Mucosa of descending colon (tissue), 3 donors: ENCODE measurements at regions not wholly inside any gene's neighbourhood (a gene's known extent, or its start where the extent isn't known, plus 50 kb on each side); places are given as distances from the start of the nearest gene placed in this dataset.

ENCODE experiments used
- ATAC-seq: fragments of 200-7000 bp; cut with Tn5 transposase; one replicate; pipeline ENCODE4 v1.9.1; 2020; ENCODE audit warnings: mild to moderate bottlenecking, moderate library complexity
- DNase-seq, 3 donors: peaks; one replicate each; pipeline ENCODE4 v3.0.0-alpha.2; 2020
- H3K36me3 ChIP-seq: fragments of 200-600 bp; one replicate; pipeline ENCODE4 v1.8.0; 2021; ENCODE audit warnings: low read depth, mild to moderate bottlenecking
- H3K4me1 ChIP-seq: fragments of 200-600 bp; one replicate; pipeline ENCODE4 v1.8.0; 2021; ENCODE audit warnings: low read depth, mild to moderate bottlenecking
- H3K4me3 ChIP-seq: fragments of 200-600 bp; one replicate; pipeline ENCODE4 v1.8.0; 2021; ENCODE audit warnings: mild to moderate bottlenecking
- H3K9me3 ChIP-seq: fragments of 200-600 bp; one replicate; pipeline ENCODE4 v1.8.0; 2021; ENCODE audit warnings: mild to moderate bottlenecking
- intact Hi-C, 2 donors: fragments of 100-400 bp; cut with DNase I in 1 of 2; cut with micrococcal nuclease in 1 of 2; formaldehyde crosslinking; loops; one replicate each; pipeline versions ENCODE4 v1.11.0 to v1.11.1; 2022; cut with DNase I, micrococcal nuclease
- TF ChIP-seq, protein P1 (sequence below): fragments of 200-600 bp; IDR thresholded peaks from one replicate; pipeline ENCODE4 v1.8.0; 2022; ENCODE audit warnings: antibody characterized with exemption, mild to moderate bottlenecking
- donor health status: DM: no; HTN: no; CAD: no; lungs with moderate emphysema.
- donor health status: DM: no; HTN: no; CAD: no.
- donor health status: DM: no; HTN: yes; CAD: no.

DNA sequence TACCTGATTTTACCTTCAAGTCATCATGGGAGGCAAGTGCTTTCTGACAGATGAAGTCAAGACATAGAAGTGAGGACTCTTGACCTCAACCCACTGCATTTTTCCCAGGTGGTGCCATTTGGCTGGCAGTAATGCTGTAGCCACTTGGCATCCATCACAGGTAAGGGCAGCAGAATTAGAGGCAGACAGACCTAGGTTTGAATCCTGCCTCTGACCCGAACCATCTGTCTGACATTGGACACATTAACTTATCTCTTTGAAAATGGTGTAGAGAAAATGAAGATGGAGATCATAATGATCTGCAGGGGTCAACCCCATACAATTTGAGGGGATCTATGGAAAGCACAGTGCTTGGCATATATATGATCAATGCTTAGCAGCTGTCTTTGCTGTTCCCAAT is 505.5 kb downstream of the NPIPA7 start:
- no peak overlapping the region for H3K4me3 ChIP-seq
- no peaks in the 10 kb centered on the region for H3K4me1 ChIP-seq
- ATAC-seq: no peak
- intact Hi-C loops: no loop called here
- no peak for DNase-seq
- TF ChIP-seq, protein P1, sequence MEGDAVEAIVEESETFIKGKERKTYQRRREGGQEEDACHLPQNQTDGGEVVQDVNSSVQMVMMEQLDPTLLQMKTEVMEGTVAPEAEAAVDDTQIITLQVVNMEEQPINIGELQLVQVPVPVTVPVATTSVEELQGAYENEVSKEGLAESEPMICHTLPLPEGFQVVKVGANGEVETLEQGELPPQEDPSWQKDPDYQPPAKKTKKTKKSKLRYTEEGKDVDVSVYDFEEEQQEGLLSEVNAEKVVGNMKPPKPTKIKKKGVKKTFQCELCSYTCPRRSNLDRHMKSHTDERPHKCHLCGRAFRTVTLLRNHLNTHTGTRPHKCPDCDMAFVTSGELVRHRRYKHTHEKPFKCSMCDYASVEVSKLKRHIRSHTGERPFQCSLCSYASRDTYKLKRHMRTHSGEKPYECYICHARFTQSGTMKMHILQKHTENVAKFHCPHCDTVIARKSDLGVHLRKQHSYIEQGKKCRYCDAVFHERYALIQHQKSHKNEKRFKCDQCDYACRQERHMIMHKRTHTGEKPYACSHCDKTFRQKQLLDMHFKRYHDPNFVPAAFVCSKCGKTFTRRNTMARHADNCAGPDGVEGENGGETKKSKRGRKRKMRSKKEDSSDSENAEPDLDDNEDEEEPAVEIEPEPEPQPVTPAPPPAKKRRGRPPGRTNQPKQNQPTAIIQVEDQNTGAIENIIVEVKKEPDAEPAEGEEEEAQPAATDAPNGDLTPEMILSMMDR: no peak
- H3K9me3 ChIP-seq: no peaks in the 10 kb centered on the region
- H3K36me3 ChIP-seq: no peaks in the 10 kb centered on the region

DNA sequence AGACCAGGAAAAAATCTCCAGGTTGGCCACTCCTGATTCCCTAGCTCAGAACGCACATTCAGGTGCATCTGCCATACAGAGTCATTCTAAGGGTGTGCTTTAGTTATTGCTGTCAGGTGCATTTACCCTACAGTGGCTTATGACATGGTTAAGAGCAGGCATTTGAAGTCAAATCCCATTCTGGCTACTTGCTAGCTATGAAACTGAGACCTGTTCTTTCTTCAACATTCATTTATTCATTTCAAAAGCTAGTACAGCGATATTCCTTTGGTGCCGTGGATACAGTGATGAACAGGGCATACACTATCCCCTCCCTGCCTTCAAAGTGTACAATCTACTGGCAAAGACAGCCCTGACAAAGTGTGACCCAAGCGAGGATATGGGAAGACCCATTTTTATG is 508.3 kb downstream of the NPIPA7 start:
- TF ChIP-seq, protein P1: no peak
- Histone ChIP-seq H3K9me3 (no peaks in the 10 kb centered on the region), H3K4me3 (no peak overlapping the region), H3K4me1 (no peaks in the 10 kb centered on the region), H3K36me3 (no peaks in the 10 kb centered on the region)
- ATAC-seq (no peak), DNase-seq (no peak)
- intact Hi-C loops: no loop called here

DNA sequence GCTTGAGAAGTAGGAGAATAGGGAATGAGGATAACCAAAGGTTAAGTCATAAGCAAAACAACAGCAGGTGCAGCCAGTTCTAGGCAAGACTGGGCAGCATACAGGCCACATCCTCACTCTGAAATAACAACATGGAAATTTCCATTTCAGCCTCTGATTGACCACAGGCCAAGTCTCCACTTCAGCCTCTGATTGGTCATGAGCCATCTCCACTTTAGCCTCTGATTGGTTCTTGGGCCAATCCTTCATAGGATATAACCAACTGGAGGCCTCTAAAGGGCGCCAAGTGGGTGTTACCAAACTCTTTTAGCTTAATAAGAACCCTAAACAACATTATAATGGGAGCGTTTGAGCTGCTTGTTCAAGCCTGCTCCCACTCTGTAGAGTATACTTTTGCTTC is 512.0 kb downstream of the NPIPA7 start:
- intact Hi-C loops: no loop called here
- no peaks in the 10 kb centered on the region for H3K9me3 ChIP-seq
- no peak overlapping the region for H3K4me3 ChIP-seq
- TF ChIP-seq, protein P1: no peak
- ATAC-seq (no peak), DNase-seq (no peak)
- H3K36me3 ChIP-seq: no peaks in the 10 kb centered on the region
- H3K4me1 ChIP-seq: no peaks in the 10 kb centered on the region

DNA sequence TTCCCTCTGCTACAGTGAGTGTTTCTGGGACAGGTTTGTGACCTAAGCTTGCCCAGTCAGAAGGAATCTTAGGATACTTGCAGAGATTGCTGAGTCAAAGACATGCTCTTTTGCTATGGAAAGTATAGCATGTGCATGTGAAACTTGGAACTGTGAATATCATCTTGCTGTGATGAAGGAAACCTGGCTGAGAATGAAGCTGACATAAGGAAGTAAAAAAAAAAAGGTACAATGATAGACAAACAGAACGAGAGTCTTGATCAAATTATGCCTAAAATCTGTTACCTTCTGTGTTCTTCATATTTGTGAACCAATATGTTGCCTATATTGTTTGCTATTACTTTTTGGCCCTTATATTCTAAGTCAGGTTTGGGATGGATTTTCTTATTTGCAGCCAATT is 525.7 kb downstream of the NPIPA7 start:
- Histone ChIP-seq H3K4me3 (no peak overlapping the region), H3K9me3 (no peaks in the 10 kb centered on the region), H3K36me3 (no peaks in the 10 kb centered on the region), H3K4me1 (no peaks in the 10 kb centered on the region)
- TF ChIP-seq, protein P1: no peak
- DNase-seq (no peak), ATAC-seq (no peak)
- intact Hi-C loops: no loop called here

DNA sequence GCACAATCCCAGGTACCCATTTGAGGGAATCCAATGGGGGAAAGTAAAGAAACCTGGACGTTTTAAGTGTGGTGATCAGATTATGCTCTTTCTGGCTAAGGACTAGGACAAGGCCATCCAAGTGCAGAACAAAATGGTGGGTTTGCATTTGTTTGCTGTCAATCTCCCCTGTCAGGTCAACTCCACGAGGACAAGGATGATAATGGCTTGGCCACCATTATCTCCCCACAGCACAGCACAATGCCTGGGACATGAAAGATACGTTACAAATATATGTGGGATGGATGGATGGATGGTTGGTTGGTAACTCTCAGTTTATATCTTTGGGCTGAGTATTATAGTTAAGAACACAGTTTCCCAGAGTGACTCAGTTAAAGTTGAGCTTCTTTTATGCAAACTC is 526.9 kb downstream of the NPIPA7 start:
- DNase-seq: no peak
- Histone ChIP-seq H3K36me3 (no peaks in the 10 kb centered on the region), H3K4me1 (no peaks in the 10 kb centered on the region), H3K9me3 (no peaks in the 10 kb centered on the region), H3K4me3 (no peak overlapping the region)
- no peak for ATAC-seq
- TF ChIP-seq, protein P1: no peak
- intact Hi-C loops: no loop called here

DNA sequence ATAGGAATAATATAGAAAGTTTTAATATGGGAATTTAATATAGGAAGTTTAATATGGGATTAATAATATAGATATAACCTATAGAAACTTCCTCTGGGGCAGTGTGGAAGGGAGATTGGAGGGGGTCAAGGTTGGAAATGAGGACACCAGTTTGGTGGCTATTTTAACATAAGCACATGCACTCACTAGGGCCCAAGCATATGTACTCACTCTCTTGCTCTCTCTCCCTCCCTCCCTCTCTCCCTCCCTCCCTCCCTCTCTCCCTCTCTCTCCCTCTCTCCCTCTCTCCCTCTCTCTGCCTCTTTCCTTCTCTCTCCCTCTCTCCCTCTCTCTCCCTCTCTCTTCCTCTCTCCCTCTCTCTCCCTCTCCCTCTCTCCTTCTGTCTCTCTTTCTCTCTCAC is 528.1 kb downstream of the NPIPA7 start:
- H3K4me3 ChIP-seq: no peak overlapping the region
- TF ChIP-seq, protein P1: no peak
- ATAC-seq: no peak
- intact Hi-C loops: no loop called here
- no peaks in the 10 kb centered on the region for H3K36me3 ChIP-seq
- H3K4me1 ChIP-seq: no peaks in the 10 kb centered on the region
- no peak for DNase-seq
- no peaks in the 10 kb centered on the region for H3K9me3 ChIP-seq
